K562 (cell line): ENCODE measurements at regions not wholly inside any gene's neighbourhood (a gene's known extent, or its start where the extent isn't known, plus 50 kb on each side); places are given as distances from the start of the nearest gene placed in this dataset.

Source experiments
- ATAC-seq: fragments of 200-7000 bp; cut with Tn5 transposase; 3 replicates; pipeline ENCODE4 v1.9.1; 2020; ENCODE audit warnings: moderate library complexity
- BruUV-seq: library from RNA; stranded (reverse); fragments of 400-500 nt; replicated peaks from 2 replicates; lab custom pipeline; 2021; lab: Mats Ljungman, UMichigan
- CTCF ChIA-PET: fragments of 300-600 bp; formaldehyde crosslinking; extraction: SDS; loops from one replicate; lab custom pipeline; 2021; ENCODE audit warnings: low intra/inter-chr PET ratio; lab: Yijun Ruan, JAX
- POLR2A ChIA-PET: fragments of 300-600, 350-650 bp; sonication (Branson Sonifier 250); formaldehyde crosslinking; extraction: SDS; loops from one replicate; lab custom pipeline; 2021; ENCODE audit warnings: antibody characterized with exemption, inconsistent platforms; lab: Yijun Ruan, JAX
- DNase-seq, 4 experiments: peaks; one replicate each; pipeline versions ENCODE4 v3.0.0 to v3.0.0-alpha.2; 2011 to 2018; ENCODE audit warnings: low spot score in 3 of 4, mixed read lengths in 3 of 4; ENCODE audit errors: extremely low read depth in 1 of 4
- FAIRE-seq: peaks from 2 replicates; lab custom pipeline; 2011; peaks lifted over from hg19 to GRCh38; lab: Jason Lieb, UNC
- H2AFZ ChIP-seq: 2 replicates; pipeline ENCODE4 v1.6.0; 2011; ENCODE audit warnings: low read depth, low read length, control low read depth, inconsistent platforms
- H3K27ac ChIP-seq: fragments of 200-600 bp; 3 replicates; pipeline ENCODE4 v1.8.0; 2011; ENCODE audit warnings: low read depth, mild to moderate bottlenecking, control low read depth, inconsistent platforms, low read length, moderate library complexity, mixed read lengths; ENCODE audit errors: extremely low read depth
- H3K27me3 ChIP-seq, 2 experiments: fragments of 300-600 bp in 1 of 2; 2 replicates in 1 of 2; 3 replicates in 1 of 2; pipeline versions ENCODE4 v1.6.0 to v1.8.0; 2011; ENCODE audit warnings: inconsistent platforms in 2 of 2, low read length in 2 of 2, mild to moderate bottlenecking in 1 of 2, mixed read lengths in 1 of 2, moderate library complexity in 1 of 2; ENCODE audit not compliant: control insufficient read depth in 2 of 2, insufficient read depth in 2 of 2
- H3K36me3 ChIP-seq: fragments of 300-600 bp; 3 replicates; pipeline ENCODE4 v1.8.0; 2011; ENCODE audit warnings: mild to moderate bottlenecking, low read length, inconsistent platforms; ENCODE audit not compliant: control insufficient read depth, insufficient read depth
- H3K4me1 ChIP-seq, 2 experiments: fragments of 200-600 bp in 1 of 2; replicated peaks in 1 of 2; 2 replicates in 1 of 2; 3 replicates in 1 of 2; pipeline versions ENCODE4 v1.5.1 to v1.8.0; 2011; ENCODE audit warnings: inconsistent platforms in 2 of 2, low read length in 2 of 2, mild to moderate bottlenecking in 1 of 2, mixed read lengths in 1 of 2, moderate library complexity in 1 of 2; ENCODE audit not compliant: control insufficient read depth in 2 of 2, insufficient read depth in 2 of 2
- H3K4me2 ChIP-seq: 2 replicates; pipeline ENCODE4 v1.6.1; 2011; ENCODE audit warnings: low read length, control low read depth, inconsistent platforms, mixed read lengths; ENCODE audit not compliant: insufficient read depth
- H3K4me3 ChIP-seq: fragments of 200-600 bp; sonication (generic), shearing (Covaris generic); 2 replicates; pipeline ENCODE4 v1.5.1; 2016; ENCODE audit warnings: control low read depth, inconsistent platforms
- H3K79me2 ChIP-seq: fragments of 200-600 bp; 3 replicates; pipeline ENCODE4 v1.8.0; 2011; ENCODE audit warnings: low read length, inconsistent platforms; ENCODE audit not compliant: control insufficient read depth, insufficient read depth
- H3K9ac ChIP-seq, 2 experiments: 2 replicates each; pipeline versions ENCODE4 v1.6.0 to v1.6.1; 2011; ENCODE audit warnings: low read depth in 2 of 2, low read length in 2 of 2, control low read depth in 1 of 2, inconsistent platforms in 1 of 2, mild to moderate bottlenecking in 1 of 2, mixed read lengths in 1 of 2; ENCODE audit not compliant: insufficient read depth in 1 of 2
- H3K9me1 ChIP-seq: one replicate; pipeline ENCODE4 v1.6.0; 2011; ENCODE audit warnings: inconsistent platforms, mild to moderate bottlenecking, low read length, moderate library complexity; ENCODE audit not compliant: control insufficient read depth, insufficient read depth
- H3K9me3 ChIP-seq: replicated peaks from 2 replicates; pipeline ENCODE4 v1.5.1; 2011; ENCODE audit warnings: low read depth, low read length, inconsistent platforms; ENCODE audit not compliant: control insufficient read depth, insufficient read depth
- H4K20me1 ChIP-seq: replicated peaks from 2 replicates; pipeline ENCODE4 v1.6.1; 2011; ENCODE audit warnings: low read length, inconsistent platforms, mixed read lengths; ENCODE audit not compliant: control insufficient read depth, insufficient read depth
- FOXA1 ChIP-seq: fragments of 450-650 bp; IDR thresholded peaks from 2 replicates; pipeline ENCODE4 v1.6.1; 2016; ENCODE audit warnings: mild to moderate bottlenecking, borderline replicate concordance
- ZBTB7A ChIP-seq: IDR thresholded peaks from 2 replicates; pipeline ENCODE4 v1.6.1; 2011; ENCODE audit warnings: low read depth, mild to moderate bottlenecking, low read length, moderate library complexity, borderline replicate concordance; ENCODE audit not compliant: control insufficient read depth
- WGBS: fragments of 100-300 bp; shearing (Covaris generic); methylation state at CpG from one replicate; pipeline ENCODE4 v1.1.6; 2016; ENCODE audit warnings: low coverage, mixed read lengths; ENCODE audit not compliant: insufficient coverage; ENCODE audit errors: missing lambda C conversion rate; 5-methylcytosine and 5-hydroxymethylcytosine counted together
- in situ Hi-C: fragments of 300-500 bp; cut with MboI; formaldehyde crosslinking; loops from 4 replicates; pipeline ENCODE4 v1.15.0; 2018; ENCODE audit warnings: inconsistent platforms, mixed read lengths
- intact Hi-C: fragments of 100-400 bp; cut with micrococcal nuclease; formaldehyde crosslinking; loops from 2 replicates; pipeline ENCODE4 v1.14.2; 2022
- TF ChIP-seq, protein P1 (sequence below): fragments of 450-650 bp; IDR thresholded peaks from 2 replicates; pipeline ENCODE4 v1.6.1; 2017; ENCODE audit warnings: mild to moderate bottlenecking, moderate library complexity
- TF ChIP-seq, protein P2 (sequence below): fragments of 250-450 bp; sonication (Bioruptor Pico); IDR thresholded peaks from 2 replicates; pipeline ENCODE4 v1.8.0; 2022; ENCODE audit warnings: moderate library complexity, mild to moderate bottlenecking, inconsistent platforms
- TF ChIP-seq, protein P3 (sequence below): IDR thresholded peaks from 2 replicates; pipeline ENCODE4 v1.6.1; 2012; ENCODE audit warnings: low read depth, low read length, improper control_type of control experiment, borderline replicate concordance

DNA sequence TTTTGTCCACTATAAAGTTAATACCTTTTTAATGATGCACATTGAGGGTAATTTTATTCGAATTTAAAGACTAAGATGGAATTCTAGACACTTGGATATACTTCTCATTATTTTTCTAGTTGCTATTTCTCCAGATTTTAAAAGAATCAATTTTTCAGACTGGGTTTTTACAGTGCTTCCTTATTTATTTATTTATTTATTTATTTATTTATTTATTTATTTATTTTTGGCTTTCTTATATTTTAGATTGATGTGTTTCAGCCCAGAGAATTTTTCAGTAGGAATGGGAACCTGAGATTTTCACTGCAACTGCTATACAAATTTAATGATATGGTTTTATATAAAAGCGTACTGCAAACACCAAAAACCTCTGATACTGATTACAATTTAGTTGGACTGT, 448.7 kb downstream of the ZPLD1 start (continued):
- TF ChIP-seq, protein P1, sequence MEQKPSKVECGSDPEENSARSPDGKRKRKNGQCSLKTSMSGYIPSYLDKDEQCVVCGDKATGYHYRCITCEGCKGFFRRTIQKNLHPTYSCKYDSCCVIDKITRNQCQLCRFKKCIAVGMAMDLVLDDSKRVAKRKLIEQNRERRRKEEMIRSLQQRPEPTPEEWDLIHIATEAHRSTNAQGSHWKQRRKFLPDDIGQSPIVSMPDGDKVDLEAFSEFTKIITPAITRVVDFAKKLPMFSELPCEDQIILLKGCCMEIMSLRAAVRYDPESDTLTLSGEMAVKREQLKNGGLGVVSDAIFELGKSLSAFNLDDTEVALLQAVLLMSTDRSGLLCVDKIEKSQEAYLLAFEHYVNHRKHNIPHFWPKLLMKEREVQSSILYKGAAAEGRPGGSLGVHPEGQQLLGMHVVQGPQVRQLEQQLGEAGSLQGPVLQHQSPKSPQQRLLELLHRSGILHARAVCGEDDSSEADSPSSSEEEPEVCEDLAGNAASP, result no peak
- TF ChIP-seq, protein P2, sequence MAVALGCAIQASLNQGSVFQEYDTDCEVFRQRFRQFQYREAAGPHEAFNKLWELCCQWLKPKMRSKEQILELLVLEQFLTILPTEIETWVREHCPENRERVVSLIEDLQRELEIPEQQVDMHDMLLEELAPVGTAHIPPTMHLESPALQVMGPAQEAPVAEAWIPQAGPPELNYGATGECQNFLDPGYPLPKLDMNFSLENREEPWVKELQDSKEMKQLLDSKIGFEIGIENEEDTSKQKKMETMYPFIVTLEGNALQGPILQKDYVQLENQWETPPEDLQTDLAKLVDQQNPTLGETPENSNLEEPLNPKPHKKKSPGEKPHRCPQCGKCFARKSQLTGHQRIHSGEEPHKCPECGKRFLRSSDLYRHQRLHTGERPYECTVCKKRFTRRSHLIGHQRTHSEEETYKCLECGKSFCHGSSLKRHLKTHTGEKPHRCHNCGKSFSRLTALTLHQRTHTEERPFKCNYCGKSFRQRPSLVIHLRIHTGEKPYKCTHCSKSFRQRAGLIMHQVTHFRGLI (CRISPR knock-in tag), result no peak
- TF ChIP-seq, protein P3, sequence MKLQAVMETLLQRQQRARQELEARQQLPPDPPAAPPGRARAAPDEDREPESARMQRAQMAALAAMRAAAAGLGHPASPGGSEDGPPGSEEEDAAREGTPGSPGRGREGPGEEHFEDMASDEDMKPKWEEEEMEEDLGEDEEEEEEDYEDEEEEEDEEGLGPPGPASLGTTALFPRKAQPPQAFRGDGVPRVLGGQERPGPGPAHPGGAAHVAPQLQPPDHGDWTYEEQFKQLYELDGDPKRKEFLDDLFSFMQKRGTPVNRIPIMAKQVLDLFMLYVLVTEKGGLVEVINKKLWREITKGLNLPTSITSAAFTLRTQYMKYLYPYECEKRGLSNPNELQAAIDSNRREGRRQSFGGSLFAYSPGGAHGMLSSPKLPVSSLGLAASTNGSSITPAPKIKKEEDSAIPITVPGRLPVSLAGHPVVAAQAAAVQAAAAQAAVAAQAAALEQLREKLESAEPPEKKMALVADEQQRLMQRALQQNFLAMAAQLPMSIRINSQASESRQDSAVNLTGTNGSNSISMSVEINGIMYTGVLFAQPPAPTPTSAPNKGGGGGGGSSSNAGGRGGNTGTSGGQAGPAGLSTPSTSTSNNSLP, result no peak

DNA sequence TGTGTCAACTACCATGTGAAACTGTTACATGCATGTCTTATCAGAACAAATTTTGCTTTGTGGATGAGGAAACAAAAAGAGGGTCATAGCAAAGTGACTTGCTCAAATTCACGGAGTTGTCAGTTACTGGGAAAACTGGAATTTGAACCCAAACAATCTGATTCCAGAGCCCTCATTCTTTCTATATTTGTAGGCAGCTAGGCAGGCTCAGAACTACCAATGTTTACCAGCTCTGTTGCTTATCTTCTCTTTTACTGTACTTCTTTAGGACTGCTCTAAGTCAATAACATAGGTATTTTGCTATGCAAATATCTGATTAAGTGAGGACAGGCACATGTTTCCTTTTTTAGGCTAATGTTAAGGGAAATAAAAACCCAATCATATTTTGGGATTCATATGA, 450.5 kb downstream of the ZPLD1 start:
- Histone ChIP-seq H2AFZ (no peak overlapping the region), H3K9me1 (no peaks in the 10 kb centered on the region), H3K4me1 (no peaks in the 10 kb centered on the region), H3K9ac (no peak overlapping the region), H4K20me1 (no peaks in the 10 kb centered on the region), H3K36me3 (no peaks in the 10 kb centered on the region), H3K4me2 (no peak overlapping the region), H3K27me3 (no peaks in the 10 kb centered on the region)
- ATAC-seq, result no peak
- CTCF ChIA-PET, result no interaction called here
- intact Hi-C loops, result no loop called here
- no TSS peak for BruUV-seq
- TF ChIP-seq FOXA1, result no peak
- no peak for TF ChIP-seq ZBTB7A
- TF ChIP-seq, all 486 proteins: peak for 0
- in situ Hi-C loops, result no loop called here
- DNase-seq (no peak), FAIRE-seq (no peak)
- POLR2A ChIA-PET, result no interaction called here
- no peaks in the 10 kb centered on the region; the same call in 1 of the 2 replicates for H3K9me3 ChIP-seq
- H3K27ac ChIP-seq, result no peak overlapping the region
- 0% methylated on average over 1 of the region's 1 CpG for WGBS
- no peaks in the 10 kb centered on the region for H3K79me2 ChIP-seq
- no peak overlapping the region for H3K4me3 ChIP-seq
